Thoracic aorta (tissue), 2 donors: ENCODE measurements at regions not wholly inside any gene's neighbourhood (a gene's known extent, or its start where the extent isn't known, plus 50 kb on each side); places are given as distances from the start of the nearest gene placed in this dataset.

ENCODE experiments used
- ATAC-seq: fragments of 150-250 bp; one replicate; pipeline ENCODE4 v1.8.0; 2017; ENCODE audit warnings: low read depth; ENCODE audit not compliant: insufficient number of reproducible peaks, low FRiP score
- DNase-seq: peaks from one replicate; pipeline ENCODE4 v3.0.0-alpha.2; 2020; ENCODE audit warnings: low spot score
- H3K27ac ChIP-seq, 2 donors: fragments of 200-600 bp; sonication (generic); 1 replicate in 1 of 2; 2 replicates in 1 of 2; pipeline ENCODE4 v1.5.1; 2016; ENCODE audit warnings: mild to moderate bottlenecking in 2 of 2, moderate library complexity in 2 of 2
- H3K27me3 ChIP-seq: fragments of 200-600 bp; sonication (generic); replicated peaks from 2 replicates; pipeline ENCODE4 v1.6.0; 2016; ENCODE audit warnings: mild to moderate bottlenecking; ENCODE audit not compliant: insufficient read depth
- H3K36me3 ChIP-seq: fragments of 200-600 bp; sonication (generic); one replicate; pipeline ENCODE4 v1.5.1; 2016
- H3K4me1 ChIP-seq, 2 donors: fragments of 200-600 bp; sonication (generic); 1 replicate in 1 of 2; 2 replicates in 1 of 2; pipeline versions ENCODE4 v1.5.1 to v1.6.0; 2016; ENCODE audit warnings: low read depth in 2 of 2, mild to moderate bottlenecking in 1 of 2; ENCODE audit not compliant: control insufficient read depth in 1 of 2
- H3K4me3 ChIP-seq: fragments of 200-600 bp; sonication (generic); 2 replicates; pipeline ENCODE4 v1.5.1; 2016; ENCODE audit warnings: mild to moderate bottlenecking
- H3K9me3 ChIP-seq: fragments of 200-600 bp; sonication (generic); 2 replicates; pipeline ENCODE4 v1.5.1; 2016
- TF ChIP-seq, protein P1 (sequence below): fragments of 200-600 bp; sonication (generic); IDR thresholded peaks from one replicate; pipeline ENCODE4 v1.5.1; 2019; ENCODE audit warnings: antibody characterized with exemption

DNA sequence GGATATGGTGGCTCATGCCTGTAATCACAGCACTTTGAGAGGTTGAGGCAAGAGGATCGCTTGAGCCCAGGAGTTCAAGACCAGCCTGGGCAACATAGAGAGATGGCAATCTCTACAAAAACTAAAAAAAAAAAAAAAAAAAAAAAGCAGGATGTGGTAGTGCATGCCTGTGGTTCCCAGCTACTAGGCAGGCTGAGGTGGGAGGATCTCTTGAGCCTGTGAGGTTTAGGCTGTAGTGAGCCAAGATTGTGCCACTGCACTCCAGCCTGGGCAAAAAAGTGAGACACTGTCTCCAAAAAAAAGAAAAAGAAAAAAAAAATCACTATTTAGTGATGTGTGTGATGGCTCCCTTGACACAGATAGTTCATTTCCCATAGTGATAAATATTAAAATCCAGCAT lies 365.0 kb upstream of the NBEA start:
- H3K4me3 ChIP-seq, result no peak overlapping the region
- no peak overlapping the region for H3K27ac ChIP-seq
- ATAC-seq, result no peak
- H3K4me1 ChIP-seq, result no peaks in the 10 kb centered on the region
- no peak for DNase-seq
- no peaks in the 10 kb centered on the region for H3K36me3 ChIP-seq
- no peaks in the 10 kb centered on the region for H3K27me3 ChIP-seq
- TF ChIP-seq, protein P1, sequence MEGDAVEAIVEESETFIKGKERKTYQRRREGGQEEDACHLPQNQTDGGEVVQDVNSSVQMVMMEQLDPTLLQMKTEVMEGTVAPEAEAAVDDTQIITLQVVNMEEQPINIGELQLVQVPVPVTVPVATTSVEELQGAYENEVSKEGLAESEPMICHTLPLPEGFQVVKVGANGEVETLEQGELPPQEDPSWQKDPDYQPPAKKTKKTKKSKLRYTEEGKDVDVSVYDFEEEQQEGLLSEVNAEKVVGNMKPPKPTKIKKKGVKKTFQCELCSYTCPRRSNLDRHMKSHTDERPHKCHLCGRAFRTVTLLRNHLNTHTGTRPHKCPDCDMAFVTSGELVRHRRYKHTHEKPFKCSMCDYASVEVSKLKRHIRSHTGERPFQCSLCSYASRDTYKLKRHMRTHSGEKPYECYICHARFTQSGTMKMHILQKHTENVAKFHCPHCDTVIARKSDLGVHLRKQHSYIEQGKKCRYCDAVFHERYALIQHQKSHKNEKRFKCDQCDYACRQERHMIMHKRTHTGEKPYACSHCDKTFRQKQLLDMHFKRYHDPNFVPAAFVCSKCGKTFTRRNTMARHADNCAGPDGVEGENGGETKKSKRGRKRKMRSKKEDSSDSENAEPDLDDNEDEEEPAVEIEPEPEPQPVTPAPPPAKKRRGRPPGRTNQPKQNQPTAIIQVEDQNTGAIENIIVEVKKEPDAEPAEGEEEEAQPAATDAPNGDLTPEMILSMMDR, result no peak
- no peaks in the 10 kb centered on the region for H3K9me3 ChIP-seq

DNA sequence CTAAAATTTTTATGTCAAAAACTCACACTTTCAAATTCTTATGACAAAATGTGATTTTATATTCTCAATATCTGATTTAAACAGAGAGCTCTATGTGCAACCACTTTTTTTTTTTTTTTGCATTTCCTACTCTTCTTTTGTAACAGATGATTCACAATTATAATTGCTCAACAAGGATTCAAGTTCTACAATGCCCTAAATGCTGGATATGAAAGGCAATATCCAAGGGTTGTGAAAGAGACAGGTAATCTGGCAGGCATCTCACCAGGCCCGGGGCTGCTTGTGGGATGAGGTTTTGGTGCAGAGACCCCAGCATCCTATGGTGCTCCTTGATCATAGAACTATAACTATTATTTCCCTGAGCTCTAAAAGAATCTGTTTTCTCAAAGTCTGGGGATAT lies 363.6 kb upstream of the NBEA start:
- ATAC-seq (no peak), DNase-seq (no peak)
- TF ChIP-seq, protein P1, result no peak
- Histone ChIP-seq H3K4me1 (no peaks in the 10 kb centered on the region), H3K36me3 (no peaks in the 10 kb centered on the region), H3K9me3 (no peaks in the 10 kb centered on the region), H3K27me3 (no peaks in the 10 kb centered on the region), H3K4me3 (no peak overlapping the region), H3K27ac (no peak overlapping the region)

DNA sequence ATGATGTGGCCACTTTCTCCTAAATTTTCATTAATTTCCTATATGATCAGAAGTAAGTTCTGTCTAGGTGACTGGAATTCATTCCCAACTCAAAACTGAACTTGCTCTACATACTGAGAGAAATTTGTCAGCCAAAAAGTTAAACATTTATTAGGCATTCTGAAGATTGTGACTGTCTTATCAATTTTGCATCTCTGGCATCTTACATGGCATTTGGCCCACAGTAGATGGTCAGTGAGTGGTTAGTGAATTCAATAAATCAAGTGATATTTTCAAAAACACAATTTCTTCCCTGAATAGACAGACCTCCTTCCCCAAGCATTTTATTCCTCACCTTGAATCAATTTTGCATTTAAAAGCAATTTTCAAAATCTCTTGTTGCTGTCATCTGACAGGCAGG lies 363.2 kb upstream of the NBEA start:
- no peaks in the 10 kb centered on the region for H3K4me1 ChIP-seq
- H3K9me3 ChIP-seq, result no peaks in the 10 kb centered on the region
- H3K4me3 ChIP-seq, result no peak overlapping the region
- ATAC-seq, result no peak
- no peaks in the 10 kb centered on the region for H3K36me3 ChIP-seq
- DNase-seq, result no peak
- H3K27me3 ChIP-seq, result no peaks in the 10 kb centered on the region
- TF ChIP-seq, protein P1, result no peak
- H3K27ac ChIP-seq, result no peak overlapping the region

DNA sequence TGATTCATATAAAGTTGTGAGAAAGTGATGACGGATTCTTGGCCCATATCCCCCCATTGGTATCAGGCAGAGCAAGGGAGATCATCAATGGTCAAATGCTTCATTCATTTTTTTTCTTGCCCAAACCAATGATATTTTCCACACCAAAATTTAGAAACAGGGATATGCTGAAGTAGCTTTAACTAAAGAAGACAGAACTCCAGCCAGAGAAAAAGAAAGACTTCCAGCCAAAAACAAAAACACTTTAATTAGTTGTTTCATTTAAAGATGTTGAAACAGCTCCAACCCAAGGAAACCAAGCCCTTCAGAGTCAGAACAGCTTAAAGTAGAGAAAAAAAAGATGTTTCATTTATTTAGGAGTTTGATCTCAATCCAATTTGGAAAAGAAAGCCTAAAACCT lies 358.9 kb upstream of the NBEA start:
- TF ChIP-seq, protein P1, result no peak
- H3K27me3 ChIP-seq, result no peaks in the 10 kb centered on the region
- DNase-seq, result no peak
- no peak for ATAC-seq
- no peaks in the 10 kb centered on the region for H3K9me3 ChIP-seq
- H3K36me3 ChIP-seq, result no peaks in the 10 kb centered on the region
- no peaks in the 10 kb centered on the region for H3K4me1 ChIP-seq
- no peak overlapping the region for H3K4me3 ChIP-seq
- no peak overlapping the region for H3K27ac ChIP-seq

DNA sequence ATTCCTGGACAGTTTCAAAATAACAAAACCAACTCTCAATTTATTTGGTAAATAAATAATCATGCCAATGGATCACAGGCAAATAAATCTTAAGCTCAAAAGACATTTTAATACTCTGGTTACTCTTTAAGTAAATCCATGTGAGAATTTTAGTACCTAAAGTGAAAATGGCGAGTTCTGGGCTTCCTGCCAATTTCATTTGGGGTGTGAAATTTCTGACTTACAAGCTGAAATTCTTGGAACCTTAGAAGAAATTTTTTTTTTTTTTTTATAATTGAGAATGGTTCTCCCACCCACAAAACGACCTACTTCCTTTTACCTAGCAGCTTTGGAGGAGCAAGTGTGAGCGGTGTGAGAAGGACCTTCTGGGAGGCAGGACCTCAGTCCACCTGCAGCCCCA lies 354.5 kb upstream of the NBEA start:
- Histone ChIP-seq H3K36me3 (no peaks in the 10 kb centered on the region), H3K9me3 (no peaks in the 10 kb centered on the region), H3K4me1 (no peaks in the 10 kb centered on the region), H3K27ac (no peak overlapping the region), H3K4me3 (no peak overlapping the region), H3K27me3 (no peaks in the 10 kb centered on the region)
- ATAC-seq (no peak), DNase-seq (no peak)
- TF ChIP-seq, protein P1, result no peak
